Stimulated activated naive CD8-positive, alpha-beta T cell treated with anti-CD3 and anti-CD28 coated beads, Interleukin-15, Interleukin-2, amounts not matched to agents 100 U/mL and 50 U/mL, for 24 hours (primary cell): ENCODE measurements at regions not wholly inside any gene's neighbourhood (a gene's known extent, or its start where the extent isn't known, plus 50 kb on each side); places are given as distances from the start of the nearest gene placed in this dataset.
A peak's percentile ranks its signal among the peaks of the same experiment; 100 is the strongest.

Experiments used
- ATAC-seq: fragments of 150-1000 bp; cut with Tn5 transposase; one replicate; pipeline ENCODE4 v1.10.0; 2021
- DNase-seq: peaks from one replicate; pipeline ENCODE4 v3.0.0; 2021

DNA sequence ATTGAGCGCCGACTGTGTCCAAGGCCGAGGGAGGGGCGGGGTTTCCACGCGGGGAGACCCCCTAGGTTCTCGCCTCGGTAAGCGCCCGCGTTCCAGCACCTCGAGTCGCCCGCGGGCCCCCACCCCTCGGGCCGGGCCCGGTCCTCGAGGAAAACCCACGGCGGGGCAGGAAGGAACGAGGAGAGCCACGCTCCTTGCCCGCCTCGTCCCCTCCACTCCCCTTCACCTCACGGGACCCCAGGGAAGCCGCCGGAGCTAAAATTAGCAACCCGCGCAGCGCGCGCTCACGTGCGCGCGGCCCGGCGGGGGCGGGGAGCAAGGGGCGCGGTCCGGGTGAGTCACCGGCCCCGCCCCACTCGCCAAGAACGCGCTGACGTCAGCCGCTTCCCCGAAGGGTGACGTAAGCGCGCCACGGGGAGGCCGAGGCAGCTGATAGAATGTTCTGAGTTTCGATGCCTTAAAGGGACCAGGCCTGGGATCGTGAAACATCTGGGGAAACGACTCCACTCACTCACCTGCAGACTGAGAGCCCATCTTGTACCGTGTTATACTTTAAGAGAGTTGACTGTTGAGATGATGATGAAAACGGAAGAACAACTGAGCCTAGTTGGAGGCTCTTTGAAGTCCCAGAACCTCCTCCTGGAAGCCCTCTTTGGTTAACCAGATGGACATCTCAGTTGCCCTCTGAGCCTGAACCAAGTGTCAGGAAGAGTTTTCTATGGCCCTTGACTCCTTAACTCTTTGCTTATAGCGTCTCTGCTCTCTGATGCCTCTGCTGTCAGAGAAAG is 49.7 kb upstream of the ATF3 start:
- peak; percentile 91 for ATAC-seq
- DNase-seq, result peak; percentile 92
